ENCODE measurements at regions not wholly inside any gene's neighbourhood (a gene's known extent, or its start where the extent isn't known, plus 50 kb on each side); places are given as distances from the start of the nearest gene placed in this dataset.

- peaks cover 1% of the 10 kb centered on the region for H3K27me3 Mint-ChIP-seq (ENCODE audit: unreplicated experiment)
- H3K9me3 Mint-ChIP-seq (ENCODE audit: unreplicated experiment) = no peaks in the 10 kb centered on the region
- no peaks in the 10 kb centered on the region for H3K36me3 Mint-ChIP-seq (ENCODE audit: unreplicated experiment)
- H3K4me1 Mint-ChIP-seq (ENCODE audit: low read depth, unreplicated experiment) = peaks cover 2% of the 10 kb centered on the region
- H3K27ac Mint-ChIP-seq (ENCODE audit: unreplicated experiment) = no peak overlapping the region
- TF ChIP-seq, protein P1, sequence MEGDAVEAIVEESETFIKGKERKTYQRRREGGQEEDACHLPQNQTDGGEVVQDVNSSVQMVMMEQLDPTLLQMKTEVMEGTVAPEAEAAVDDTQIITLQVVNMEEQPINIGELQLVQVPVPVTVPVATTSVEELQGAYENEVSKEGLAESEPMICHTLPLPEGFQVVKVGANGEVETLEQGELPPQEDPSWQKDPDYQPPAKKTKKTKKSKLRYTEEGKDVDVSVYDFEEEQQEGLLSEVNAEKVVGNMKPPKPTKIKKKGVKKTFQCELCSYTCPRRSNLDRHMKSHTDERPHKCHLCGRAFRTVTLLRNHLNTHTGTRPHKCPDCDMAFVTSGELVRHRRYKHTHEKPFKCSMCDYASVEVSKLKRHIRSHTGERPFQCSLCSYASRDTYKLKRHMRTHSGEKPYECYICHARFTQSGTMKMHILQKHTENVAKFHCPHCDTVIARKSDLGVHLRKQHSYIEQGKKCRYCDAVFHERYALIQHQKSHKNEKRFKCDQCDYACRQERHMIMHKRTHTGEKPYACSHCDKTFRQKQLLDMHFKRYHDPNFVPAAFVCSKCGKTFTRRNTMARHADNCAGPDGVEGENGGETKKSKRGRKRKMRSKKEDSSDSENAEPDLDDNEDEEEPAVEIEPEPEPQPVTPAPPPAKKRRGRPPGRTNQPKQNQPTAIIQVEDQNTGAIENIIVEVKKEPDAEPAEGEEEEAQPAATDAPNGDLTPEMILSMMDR (IDR thresholded peaks at IDR 0.05; ENCODE audit: partially characterized antibody, unreplicated experiment) = no peak
- H3K4me3 Mint-ChIP-seq (ENCODE audit: unreplicated experiment) = no peak overlapping the region
- no peak for DNase-seq
Observed at GRCh38 chr2:104375206-104375605, 478.7 kb upstream of the POU3F3 start.

DNA sequence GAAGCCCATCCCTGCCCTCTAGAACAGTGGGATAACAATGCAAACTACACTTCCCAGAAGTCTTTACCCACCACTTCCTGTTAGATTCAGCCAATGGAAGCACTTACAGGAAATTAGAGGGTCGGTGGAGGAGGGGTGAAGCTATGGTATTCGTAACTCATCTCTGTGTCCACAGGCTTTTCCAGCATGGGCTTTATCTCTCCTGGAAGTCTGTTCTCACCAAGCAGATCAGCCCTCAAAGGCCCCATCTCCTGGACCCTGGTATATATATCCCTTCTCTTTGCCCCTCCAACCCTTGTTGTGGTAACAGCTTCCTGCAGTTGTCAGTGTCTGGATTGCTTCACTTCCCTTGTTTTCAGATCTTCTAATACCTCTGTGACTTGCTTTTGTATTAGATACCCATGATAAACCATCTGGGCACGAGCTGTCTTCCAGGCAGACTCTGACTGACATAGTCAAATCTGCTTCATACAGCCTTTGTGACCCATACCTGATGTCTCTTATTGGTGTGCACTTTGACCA is 475.0 kb upstream of the POU3F3 start:
- no peaks in the 10 kb centered on the region for H3K9me3 Mint-ChIP-seq (ENCODE audit: unreplicated experiment)
- DNase-seq = no peak
- peak overlapping the region; percentile 92 for H3K27ac Mint-ChIP-seq (ENCODE audit: unreplicated experiment)
- H3K36me3 Mint-ChIP-seq (ENCODE audit: unreplicated experiment) = no peaks in the 10 kb centered on the region
- peaks cover 1% of the 10 kb centered on the region for H3K27me3 Mint-ChIP-seq (ENCODE audit: unreplicated experiment)
- H3K4me1 Mint-ChIP-seq (ENCODE audit: low read depth, unreplicated experiment) = peaks cover 2% of the 10 kb centered on the region
- H3K4me3 Mint-ChIP-seq (ENCODE audit: unreplicated experiment) = peak overlapping the region; percentile 90
- TF ChIP-seq, protein P1 (IDR thresholded peaks at IDR 0.05; ENCODE audit: partially characterized antibody, unreplicated experiment) = no peak

DNA sequence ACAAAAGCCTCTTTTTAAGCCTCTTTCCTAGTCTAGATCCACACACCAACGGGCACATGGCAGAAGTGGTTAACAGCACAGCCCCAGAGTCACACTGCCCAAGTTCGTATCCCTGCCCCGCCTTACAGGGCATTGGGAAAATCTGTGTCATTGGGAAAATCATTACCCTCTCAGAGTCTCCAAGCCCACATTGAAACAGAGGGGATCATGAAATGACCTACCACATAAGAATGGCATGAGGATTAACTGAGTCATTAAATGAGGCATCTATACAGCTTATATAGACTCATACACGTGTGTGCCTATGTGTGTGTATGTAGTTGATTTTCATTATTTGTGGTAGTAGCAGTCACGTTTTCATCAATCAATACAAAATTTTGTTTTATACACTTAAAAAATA is 469.0 kb upstream of the POU3F3 start:
- DNase-seq = no peak
- no peaks in the 10 kb centered on the region for H3K27me3 Mint-ChIP-seq (ENCODE audit: unreplicated experiment)
- no peak overlapping the region for H3K4me3 Mint-ChIP-seq (ENCODE audit: unreplicated experiment)
- TF ChIP-seq, protein P1 (IDR thresholded peaks at IDR 0.05; ENCODE audit: partially characterized antibody, unreplicated experiment) = no peak
- H3K9me3 Mint-ChIP-seq (ENCODE audit: unreplicated experiment) = peaks cover 2% of the 10 kb centered on the region
- no peaks in the 10 kb centered on the region for H3K4me1 Mint-ChIP-seq (ENCODE audit: low read depth, unreplicated experiment)
- H3K27ac Mint-ChIP-seq (ENCODE audit: unreplicated experiment) = no peak overlapping the region
- H3K36me3 Mint-ChIP-seq (ENCODE audit: unreplicated experiment) = no peaks in the 10 kb centered on the region

GRCh38 chr2:104385743-104386142 is 468.2 kb upstream of the POU3F3 start:
- Mint-ChIP-seq H3K9me3 (ENCODE audit: unreplicated experiment) (peaks cover 2% of the 10 kb centered on the region), H3K27me3 (ENCODE audit: unreplicated experiment) (no peaks in the 10 kb centered on the region), H3K27ac (ENCODE audit: unreplicated experiment) (no peak overlapping the region), H3K4me1 (ENCODE audit: low read depth, unreplicated experiment) (no peaks in the 10 kb centered on the region), H3K36me3 (ENCODE audit: unreplicated experiment) (no peaks in the 10 kb centered on the region), H3K4me3 (ENCODE audit: unreplicated experiment) (no peak overlapping the region)
- TF ChIP-seq, protein P1 (IDR thresholded peaks at IDR 0.05; ENCODE audit: partially characterized antibody, unreplicated experiment) = no peak
- no peak for DNase-seq

- Mint-ChIP-seq H3K27me3 (ENCODE audit: unreplicated experiment) (no peaks in the 10 kb centered on the region), H3K27ac (ENCODE audit: unreplicated experiment) (no peak overlapping the region)
Observed at GRCh38 chr2:104388296-104388695, 465.6 kb upstream of the POU3F3 start.

More at GRCh38 chr2:104388296-104388695, 465.6 kb upstream of the POU3F3 start:
- no peak for DNase-seq
- no peaks in the 10 kb centered on the region for H3K4me1 Mint-ChIP-seq (ENCODE audit: low read depth, unreplicated experiment)
- TF ChIP-seq, protein P1 (IDR thresholded peaks at IDR 0.05; ENCODE audit: partially characterized antibody, unreplicated experiment) = no peak
- no peak overlapping the region for H3K4me3 Mint-ChIP-seq (ENCODE audit: unreplicated experiment)
- H3K9me3 Mint-ChIP-seq (ENCODE audit: unreplicated experiment) = peaks cover 2% of the 10 kb centered on the region
- H3K36me3 Mint-ChIP-seq (ENCODE audit: unreplicated experiment) = no peaks in the 10 kb centered on the region

Data from glutamatergic neuron (in vitro differentiated cells).